Large intestine (tissue), 3 donors: ENCODE measurements at regions not wholly inside any gene's neighbourhood (a gene's known extent, or its start where the extent isn't known, plus 50 kb on each side); places are given as distances from the start of the nearest gene placed in this dataset.

Experiments used
- DNase-seq, 2 donors: peaks; one replicate each; pipeline versions ENCODE4 v3.0.0 to v3.0.0-alpha.2; 2013
- H3K27ac ChIP-seq: one replicate; pipeline ENCODE4 v1.5.1; 2013; ENCODE audit warnings: low read length
- H3K27me3 ChIP-seq: 2 replicates; pipeline ENCODE4 v1.6.1; 2013; ENCODE audit warnings: low read length; ENCODE audit not compliant: control insufficient read depth, insufficient read depth
- H3K36me3 ChIP-seq: 2 replicates; pipeline ENCODE4 v1.6.1; 2013; ENCODE audit warnings: low read length; ENCODE audit not compliant: control insufficient read depth, insufficient read depth
- H3K4me1 ChIP-seq: one replicate; pipeline ENCODE4 v1.6.1; 2013; ENCODE audit warnings: low read length; ENCODE audit not compliant: control insufficient read depth, insufficient read depth
- H3K4me3 ChIP-seq: one replicate; pipeline ENCODE4 v1.5.1; 2013; ENCODE audit warnings: low read length
- H3K9me3 ChIP-seq: one replicate; pipeline ENCODE4 v1.6.1; 2013; ENCODE audit warnings: mild to moderate bottlenecking, low read depth, low read length, moderate library complexity; ENCODE audit not compliant: control insufficient read depth
- WGBS: methylation state at CpG from one replicate; pipeline ENCODE4 v1.1.5; 2013; ENCODE audit warnings: low lambda C conversion rate; ENCODE audit not compliant: insufficient coverage; 5-methylcytosine and 5-hydroxymethylcytosine counted together

GRCh38 chr18:30386624-30387023, 655.9 kb downstream of the DSC3 start:
- Histone ChIP-seq H3K9me3 (no peaks in the 10 kb centered on the region), H3K27me3 (no peaks in the 10 kb centered on the region), H3K36me3 (no peaks in the 10 kb centered on the region), H3K27ac (no peak overlapping the region), H3K4me3 (no peak overlapping the region), H3K4me1 (no peaks in the 10 kb centered on the region)
- DNase-seq, result no peak
- 29% methylated on average over 1 of the region's 5 CpGs for WGBS

- Histone ChIP-seq H3K27ac (no peak overlapping the region), H3K36me3 (no peaks in the 10 kb centered on the region), H3K9me3 (no peaks in the 10 kb centered on the region), H3K4me1 (no peaks in the 10 kb centered on the region), H3K4me3 (no peak overlapping the region), H3K27me3 (no peaks in the 10 kb centered on the region)
- no peak for DNase-seq
- 86% methylated on average over 1 of the region's 1 CpG for WGBS
Observed at GRCh38 chr18:30385684-30386083, 656.9 kb downstream of the DSC3 start.

- no CpG with 5 or more reads among the region's 2 CpGs for WGBS
- Histone ChIP-seq H3K27me3 (no peaks in the 10 kb centered on the region), H3K4me1 (no peaks in the 10 kb centered on the region), H3K27ac (no peak overlapping the region), H3K4me3 (no peak overlapping the region), H3K9me3 (no peaks in the 10 kb centered on the region), H3K36me3 (no peaks in the 10 kb centered on the region)
- DNase-seq, result no peak
Observed at GRCh38 chr18:30381826-30382225, 660.7 kb downstream of the DSC3 start.

- no peak overlapping the region for H3K27ac ChIP-seq
- H3K4me1 ChIP-seq, result no peaks in the 10 kb centered on the region
- no CpG with 5 or more reads among the region's 1 CpG for WGBS
- H3K4me3 ChIP-seq, result no peak overlapping the region
- H3K9me3 ChIP-seq, result no peaks in the 10 kb centered on the region
- DNase-seq, result no peak
- no peaks in the 10 kb centered on the region for H3K36me3 ChIP-seq
- no peaks in the 10 kb centered on the region for H3K27me3 ChIP-seq
Observed at GRCh38 chr18:30378097-30378496, 664.4 kb downstream of the DSC3 start.

GRCh38 chr18:30376515-30376914, 666.0 kb downstream of the DSC3 start:
- Histone ChIP-seq H3K4me1 (no peaks in the 10 kb centered on the region), H3K27ac (no peak overlapping the region), H3K36me3 (no peaks in the 10 kb centered on the region), H3K4me3 (no peak overlapping the region), H3K9me3 (no peaks in the 10 kb centered on the region), H3K27me3 (no peaks in the 10 kb centered on the region)
- WGBS, result no CpG with 5 or more reads among the region's 4 CpGs
- DNase-seq, result no peak

GRCh38 chr18:30361864-30362540, 680.5 kb downstream of the DSC3 start:
- no peak overlapping the region for H3K4me3 ChIP-seq
- H3K27ac ChIP-seq, result no peak overlapping the region
- WGBS, result no CpG with 5 or more reads among the region's 11 CpGs
- H3K9me3 ChIP-seq, result no peaks in the 10 kb centered on the region
- no peaks in the 10 kb centered on the region for H3K4me1 ChIP-seq
- no peaks in the 10 kb centered on the region for H3K36me3 ChIP-seq
- H3K27me3 ChIP-seq, result no peaks in the 10 kb centered on the region
- no peak for DNase-seq

GRCh38 chr18:30359521-30359920, 683.0 kb downstream of the DSC3 start:
- no CpG with 5 or more reads among the region's 3 CpGs for WGBS
- Histone ChIP-seq H3K36me3 (no peaks in the 10 kb centered on the region), H3K4me3 (no peak overlapping the region), H3K27ac (no peak overlapping the region), H3K4me1 (no peaks in the 10 kb centered on the region), H3K27me3 (no peaks in the 10 kb centered on the region), H3K9me3 (no peaks in the 10 kb centered on the region)
- DNase-seq, result no peak

GRCh38 chr18:30358555-30358954, 684.0 kb downstream of the DSC3 start:
- no peaks in the 10 kb centered on the region for H3K4me1 ChIP-seq
- H3K27me3 ChIP-seq, result no peaks in the 10 kb centered on the region
- no peak overlapping the region for H3K27ac ChIP-seq

GRCh38 chr18:30352551-30353168, 689.9 kb downstream of the DSC3 start:
- Histone ChIP-seq H3K27me3 (no peaks in the 10 kb centered on the region), H3K4me1 (no peaks in the 10 kb centered on the region), H3K9me3 (peaks cover 5% of the 10 kb centered on the region), H3K36me3 (no peaks in the 10 kb centered on the region), H3K27ac (no peak overlapping the region), H3K4me3 (no peak overlapping the region)
- DNase-seq, result no peak
- no CpG with 5 or more reads among the region's 20 CpGs for WGBS

More at GRCh38 chr18:30358555-30358954, 684.0 kb downstream of the DSC3 start:
- Histone ChIP-seq H3K36me3 (no peaks in the 10 kb centered on the region), H3K9me3 (no peaks in the 10 kb centered on the region), H3K4me3 (no peak overlapping the region)
- DNase-seq, result no peak

- H3K27ac ChIP-seq, result no peak overlapping the region
Observed at GRCh38 chr18:30350263-30350662, 692.3 kb downstream of the DSC3 start.

GRCh38 chr18:30343090-30343489, 699.5 kb downstream of the DSC3 start:
- no peak for DNase-seq
- no peaks in the 10 kb centered on the region for H3K27me3 ChIP-seq
- no peaks in the 10 kb centered on the region for H3K36me3 ChIP-seq
- no peak overlapping the region for H3K27ac ChIP-seq
- 40% methylated on average over 1 of the region's 2 CpGs for WGBS
- H3K4me1 ChIP-seq, result no peaks in the 10 kb centered on the region
- no peak overlapping the region for H3K4me3 ChIP-seq
- H3K9me3 ChIP-seq, result no peaks in the 10 kb centered on the region

More at GRCh38 chr18:30350263-30350662, 692.3 kb downstream of the DSC3 start:
- Histone ChIP-seq H3K4me3 (no peak overlapping the region), H3K36me3 (no peaks in the 10 kb centered on the region), H3K9me3 (peaks cover 5% of the 10 kb centered on the region), H3K27me3 (no peaks in the 10 kb centered on the region), H3K4me1 (no peaks in the 10 kb centered on the region)
- no peak for DNase-seq
- no CpG with 5 or more reads among the region's 1 CpG for WGBS
